OCI-LY1 (cell line): ENCODE measurements at regions not wholly inside any gene's neighbourhood (a gene's known extent, or its start where the extent isn't known, plus 50 kb on each side); places are given as distances from the start of the nearest gene placed in this dataset.

Experiments used
- CTCF ChIP-seq: fragments of 200-600 bp; sonication (generic), shearing (Covaris generic); IDR thresholded peaks from 2 replicates; pipeline ENCODE4 v1.5.1; 2017; ENCODE audit warnings: mild to moderate bottlenecking, antibody characterized with exemption, low read length, moderate library complexity, mixed read lengths
- EZH2 ChIP-seq: fragments of 200-600 bp; sonication (generic), shearing (Covaris generic); IDR thresholded peaks from 2 replicates; pipeline ENCODE4 v1.8.0; 2017; ENCODE audit warnings: borderline replicate concordance, mixed run types, mild to moderate bottlenecking, antibody characterized with exemption, low read length, moderate library complexity, mixed read lengths

GRCh38 chr1:190904091-190904695 lies 426.5 kb upstream of the BRINP3 start:
- TF ChIP-seq CTCF (no peak), EZH2 (no peak)
